ENCODE measurements at regions not wholly inside any gene's neighbourhood (a gene's known extent, or its start where the extent isn't known, plus 50 kb on each side); places are given as distances from the start of the nearest gene placed in this dataset.

GRCh38 chr14:25933731-25934130 lies 664.1 kb downstream of the NOVA1 start:
- intact Hi-C loops (cut with DNase I; ENCODE audit: low total_unique reads), result no loop called here
- 75 to 88% (median 86%) methylated on average over 3 of the region's 3 CpGs for WGBS, 5 donors
- H3K27ac ChIP-seq, result no peak overlapping the region
- H3K36me3 ChIP-seq, result no peaks in the 10 kb centered on the region
- H3K4me3 ChIP-seq, result no peak overlapping the region
- no peaks in the 10 kb centered on the region for H3K27me3 ChIP-seq (replicated peaks in 1 of 7)
- H3K9me3 ChIP-seq, result no peaks in the 10 kb centered on the region
- H3K4me1 ChIP-seq, result no peaks in the 10 kb centered on the region
- TF ChIP-seq CTCF (IDR thresholded peaks at IDR 0.05 in 8 of 11, conservative IDR thresholded peaks at IDR 0.05 in 3 of 11) (no peak), POLR2A (IDR thresholded peaks at IDR 0.05) (no peak)
- DNase-seq, result no peak

DNA sequence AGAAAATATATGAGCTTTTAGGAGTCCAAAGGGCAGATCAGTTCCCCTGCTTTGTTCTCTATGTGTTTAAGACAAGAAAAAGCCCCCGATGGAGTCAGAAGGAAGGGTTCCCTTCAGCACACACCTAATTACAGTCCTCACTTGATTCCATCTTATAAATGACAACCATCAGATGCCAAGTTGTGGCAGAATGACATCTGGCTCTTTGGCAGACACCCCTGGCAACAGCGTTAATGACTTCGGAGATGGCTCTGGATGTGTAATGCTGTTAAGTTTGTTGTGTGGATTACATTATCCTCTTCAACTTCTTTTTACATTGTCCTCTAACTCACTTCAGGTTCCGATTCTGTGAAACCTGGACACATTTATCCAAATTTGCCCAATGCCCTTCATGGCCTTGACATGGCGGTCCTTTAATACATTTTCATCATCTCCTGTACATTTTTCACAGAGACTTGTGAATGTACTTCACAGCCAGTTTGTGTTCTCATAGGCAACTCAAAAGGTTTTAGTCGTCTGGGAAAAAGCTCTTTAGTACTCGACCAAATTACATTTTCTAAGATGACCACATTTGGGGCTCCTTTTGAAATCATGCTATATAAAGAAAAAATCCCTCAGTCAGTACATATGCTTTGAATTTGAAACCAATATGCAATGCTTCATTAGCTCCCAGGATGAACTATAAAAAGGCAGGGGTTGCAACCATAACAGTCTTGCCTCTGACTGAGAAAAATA lies 667.8 kb downstream of the NOVA1 start:
- no peak for DNase-seq
- intact Hi-C loops (cut with DNase I; ENCODE audit: low total_unique reads), result no loop called here
- TF ChIP-seq POLR2AphosphoS5 (IDR thresholded peaks at IDR 0.05) (no peak), CTCF (IDR thresholded peaks at IDR 0.05 in 8 of 11, conservative IDR thresholded peaks at IDR 0.05 in 3 of 11) (no peak), POLR2A (IDR thresholded peaks at IDR 0.05) (no peak)
- H3K27me3 ChIP-seq (replicated peaks in 1 of 7), result no peaks in the 10 kb centered on the region
- H3K36me3 ChIP-seq, result no peaks in the 10 kb centered on the region
- H3K4me1 ChIP-seq, result no peaks in the 10 kb centered on the region
- no peak overlapping the region for H3K4me3 ChIP-seq
- peaks cover 0 to 9% (median 0%) of the 10 kb centered on the region in 8 donors for H3K9me3 ChIP-seq
- no peak overlapping the region for H3K27ac ChIP-seq
- 79 to 91% (median 87%) methylated on average over 7 of the region's 7 CpGs for WGBS, 5 donors

- H3K4me3 ChIP-seq, result no peak overlapping the region
- TF ChIP-seq CTCF (IDR thresholded peaks at IDR 0.05 in 8 of 11, conservative IDR thresholded peaks at IDR 0.05 in 3 of 11) (no peak), POLR2AphosphoS5 (IDR thresholded peaks at IDR 0.05) (no peak), POLR2A (IDR thresholded peaks at IDR 0.05) (no peak)
- H3K27ac ChIP-seq, result no peak overlapping the region
- DNase-seq, result peak; percentile 31
- H3K4me1 ChIP-seq, result no peaks in the 10 kb centered on the region
- WGBS, 5 donors, result 79 to 87% (median 81%) methylated on average over 9 of the region's 9 CpGs
- H3K27me3 ChIP-seq (replicated peaks in 1 of 7), result no peaks in the 10 kb centered on the region
- peaks cover 0 to 2% (median 0%) of the 10 kb centered on the region in 8 donors for H3K9me3 ChIP-seq
- intact Hi-C loops (cut with DNase I; ENCODE audit: low total_unique reads), result no loop called here
- no peaks in the 10 kb centered on the region for H3K36me3 ChIP-seq
Measured at GRCh38 chr14:25911831-25912230, 686.0 kb downstream of the NOVA1 start.

- H3K36me3 ChIP-seq, result no peaks in the 10 kb centered on the region
- DNase-seq, result no peak
- no peak overlapping the region for H3K4me3 ChIP-seq
- WGBS, 5 donors, result 69 to 87% (median 81%) methylated on average over 11 of the region's 11 CpGs
- TF ChIP-seq CTCF (IDR thresholded peaks at IDR 0.05 in 8 of 11, conservative IDR thresholded peaks at IDR 0.05 in 3 of 11) (no peak), POLR2A (IDR thresholded peaks at IDR 0.05) (no peak), POLR2AphosphoS5 (IDR thresholded peaks at IDR 0.05) (no peak)
- H3K4me1 ChIP-seq, result no peaks in the 10 kb centered on the region
- no peak overlapping the region for H3K27ac ChIP-seq
- intact Hi-C loops (cut with DNase I; ENCODE audit: low total_unique reads), result no loop called here
- H3K9me3 ChIP-seq, result no peaks in the 10 kb centered on the region
- H3K27me3 ChIP-seq (replicated peaks in 1 of 7), result no peaks in the 10 kb centered on the region
Measured at GRCh38 chr14:25909045-25909747, 688.6 kb downstream of the NOVA1 start.
